IMR-90 (cell line): ENCODE measurements at regions not wholly inside any gene's neighbourhood (a gene's known extent, or its start where the extent isn't known, plus 50 kb on each side); places are given as distances from the start of the nearest gene placed in this dataset.

ENCODE experiments used
- BHLHE40 ChIP-seq: fragments of 150-350 bp; IDR thresholded peaks from 2 replicates; pipeline ENCODE4 v1.6.1; 2016; ENCODE audit warnings: mild to moderate bottlenecking, low read depth, low read length
- CHD1 ChIP-seq: IDR thresholded peaks from 2 replicates; pipeline ENCODE4 v1.6.1; 2012; ENCODE audit warnings: low read depth, low read length, improper control_type of control experiment
- FOS ChIP-seq: fragments of 150-350 bp; IDR thresholded peaks from 2 replicates; pipeline ENCODE4 v1.6.1; 2016; ENCODE audit warnings: low read depth, low read length
- MAFK ChIP-seq: IDR thresholded peaks from 2 replicates; pipeline ENCODE4 v1.6.1; 2012; ENCODE audit warnings: low read depth, low read length, improper control_type of control experiment
- MAZ ChIP-seq: IDR thresholded peaks from 2 replicates; pipeline ENCODE4 v1.6.1; 2012; ENCODE audit warnings: low read depth, mild to moderate bottlenecking, low read length, improper control_type of control experiment, moderate library complexity, borderline replicate concordance
- MXI1 ChIP-seq: IDR thresholded peaks from 2 replicates; pipeline ENCODE4 v1.6.1; 2012; ENCODE audit warnings: low read depth, mild to moderate bottlenecking, low read length, moderate library complexity, borderline replicate concordance
- POLR2A ChIP-seq: IDR thresholded peaks from 2 replicates; pipeline ENCODE4 v1.6.1; 2012; ENCODE audit warnings: mild to moderate bottlenecking, low read depth, low read length
- RAD21 ChIP-seq: IDR thresholded peaks from 2 replicates; pipeline ENCODE4 v1.6.1; 2012; ENCODE audit warnings: low read length, improper control_type of control experiment
- RCOR1 ChIP-seq: IDR thresholded peaks from 2 replicates; pipeline ENCODE4 v1.6.1; 2012; ENCODE audit warnings: mild to moderate bottlenecking, low read length, improper control_type of control experiment; ENCODE audit not compliant: insufficient replicate concordance
- RFX5 ChIP-seq: IDR thresholded peaks from 2 replicates; pipeline ENCODE4 v1.8.0; 2012; ENCODE audit warnings: low read depth, mild to moderate bottlenecking, low read length, moderate library complexity
- SMC3 ChIP-seq: fragments of 150-350 bp; IDR thresholded peaks from 2 replicates; pipeline ENCODE4 v1.6.1; 2016; ENCODE audit warnings: low read depth, mild to moderate bottlenecking, antibody characterized with exemption, low read length, moderate library complexity
- TF ChIP-seq, protein P1 (sequence below): conservative IDR thresholded peaks from 2 replicates; pipeline ENCODE4 v1.5.1; 2012; ENCODE audit warnings: mild to moderate bottlenecking, low read depth, low read length, improper control_type of control experiment
- TF ChIP-seq, protein P2 (sequence below): fragments of 150-350 bp; IDR thresholded peaks from 2 replicates; pipeline ENCODE4 v1.6.1; 2016; ENCODE audit warnings: low read depth, mild to moderate bottlenecking, low read length, moderate library complexity, borderline replicate concordance
- TF ChIP-seq, protein P3 (sequence below): fragments of 150-350 bp; IDR thresholded peaks from 2 replicates; pipeline ENCODE4 v1.6.1; 2017; ENCODE audit warnings: mild to moderate bottlenecking, antibody characterized with exemption, low read length, low read depth

DNA sequence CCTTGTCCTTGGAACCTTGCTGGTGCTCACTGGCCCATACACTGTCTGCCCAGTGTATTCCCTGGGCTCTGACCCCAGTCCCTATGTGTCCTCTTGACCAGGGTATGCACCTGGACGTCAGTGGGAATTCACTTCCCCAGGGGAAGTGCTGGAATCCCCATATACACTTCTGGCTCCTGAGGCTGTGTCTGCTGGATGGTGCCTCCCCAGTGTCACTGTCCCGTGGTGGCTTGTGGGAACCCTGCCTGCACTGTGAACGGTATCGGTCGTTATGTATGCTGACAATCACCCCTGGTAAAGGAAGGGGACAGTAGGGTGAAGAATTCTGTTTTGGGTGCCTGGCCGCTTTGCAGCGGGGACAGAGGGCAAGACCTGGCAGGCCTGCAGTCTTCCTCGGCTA, 95.9 kb downstream of the RRM1 start:
- TF ChIP-seq, protein P1, sequence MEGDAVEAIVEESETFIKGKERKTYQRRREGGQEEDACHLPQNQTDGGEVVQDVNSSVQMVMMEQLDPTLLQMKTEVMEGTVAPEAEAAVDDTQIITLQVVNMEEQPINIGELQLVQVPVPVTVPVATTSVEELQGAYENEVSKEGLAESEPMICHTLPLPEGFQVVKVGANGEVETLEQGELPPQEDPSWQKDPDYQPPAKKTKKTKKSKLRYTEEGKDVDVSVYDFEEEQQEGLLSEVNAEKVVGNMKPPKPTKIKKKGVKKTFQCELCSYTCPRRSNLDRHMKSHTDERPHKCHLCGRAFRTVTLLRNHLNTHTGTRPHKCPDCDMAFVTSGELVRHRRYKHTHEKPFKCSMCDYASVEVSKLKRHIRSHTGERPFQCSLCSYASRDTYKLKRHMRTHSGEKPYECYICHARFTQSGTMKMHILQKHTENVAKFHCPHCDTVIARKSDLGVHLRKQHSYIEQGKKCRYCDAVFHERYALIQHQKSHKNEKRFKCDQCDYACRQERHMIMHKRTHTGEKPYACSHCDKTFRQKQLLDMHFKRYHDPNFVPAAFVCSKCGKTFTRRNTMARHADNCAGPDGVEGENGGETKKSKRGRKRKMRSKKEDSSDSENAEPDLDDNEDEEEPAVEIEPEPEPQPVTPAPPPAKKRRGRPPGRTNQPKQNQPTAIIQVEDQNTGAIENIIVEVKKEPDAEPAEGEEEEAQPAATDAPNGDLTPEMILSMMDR = no peak
- TF ChIP-seq MAFK (no peak), FOS (no peak), POLR2A (no peak), BHLHE40 (no peak), RCOR1 (no peak), MAZ (no peak), RAD21 (no peak), MXI1 (no peak), SMC3 (no peak), CHD1 (no peak), RFX5 (no peak)
- TF ChIP-seq, protein P2, sequence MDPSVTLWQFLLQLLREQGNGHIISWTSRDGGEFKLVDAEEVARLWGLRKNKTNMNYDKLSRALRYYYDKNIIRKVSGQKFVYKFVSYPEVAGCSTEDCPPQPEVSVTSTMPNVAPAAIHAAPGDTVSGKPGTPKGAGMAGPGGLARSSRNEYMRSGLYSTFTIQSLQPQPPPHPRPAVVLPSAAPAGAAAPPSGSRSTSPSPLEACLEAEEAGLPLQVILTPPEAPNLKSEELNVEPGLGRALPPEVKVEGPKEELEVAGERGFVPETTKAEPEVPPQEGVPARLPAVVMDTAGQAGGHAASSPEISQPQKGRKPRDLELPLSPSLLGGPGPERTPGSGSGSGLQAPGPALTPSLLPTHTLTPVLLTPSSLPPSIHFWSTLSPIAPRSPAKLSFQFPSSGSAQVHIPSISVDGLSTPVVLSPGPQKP = no peak
- TF ChIP-seq, protein P3, sequence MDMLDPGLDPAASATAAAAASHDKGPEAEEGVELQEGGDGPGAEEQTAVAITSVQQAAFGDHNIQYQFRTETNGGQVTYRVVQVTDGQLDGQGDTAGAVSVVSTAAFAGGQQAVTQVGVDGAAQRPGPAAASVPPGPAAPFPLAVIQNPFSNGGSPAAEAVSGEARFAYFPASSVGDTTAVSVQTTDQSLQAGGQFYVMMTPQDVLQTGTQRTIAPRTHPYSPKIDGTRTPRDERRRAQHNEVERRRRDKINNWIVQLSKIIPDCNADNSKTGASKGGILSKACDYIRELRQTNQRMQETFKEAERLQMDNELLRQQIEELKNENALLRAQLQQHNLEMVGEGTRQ = no peak
